ENCODE measurements at regions not wholly inside any gene's neighbourhood (a gene's known extent, or its start where the extent isn't known, plus 50 kb on each side); places are given as distances from the start of the nearest gene placed in this dataset.

GRCh38 chr2:157193461-157193860 is 64.0 kb upstream of the GALNT5 start:
- Histone ChIP-seq H3K79me2 (ENCODE audit: control insufficient read depth, insufficient read depth, low read length) (no peaks in the 10 kb centered on the region), H3K9me3 (replicated peaks; ENCODE audit: control insufficient read depth, insufficient read depth, low read length) (no peaks in the 10 kb centered on the region), H3K27ac (ENCODE audit: insufficient read depth, low read depth, low read length) (no peak overlapping the region), H3K4me3 (replicated peaks in 1 of 3; ENCODE audit: insufficient read depth in 1 of 3, low read depth in 1 of 3, low read length in 3 of 3) (no peak overlapping the region), H3K36me3 (ENCODE audit: control insufficient read depth in 2 of 2, extremely low read depth in 1 of 2, insufficient read depth in 2 of 2, low read length in 2 of 2) (no peaks in the 10 kb centered on the region), H3K4me2 (ENCODE audit: insufficient read depth, low read length) (peak overlapping the region; percentile 22), H3K4me1 (ENCODE audit: control insufficient read depth, extremely low read depth, insufficient read depth, low read length) (peaks cover 18% of the 10 kb centered on the region), H2AFZ (ENCODE audit: low read depth, low read length) (peak overlapping the region; percentile 36), H3K9me1 (replicated peaks; ENCODE audit: control insufficient read depth, extremely low read depth, insufficient read depth, low read length) (no peaks in the 10 kb centered on the region), H4K20me1 (replicated peaks; ENCODE audit: control insufficient read depth, extremely low read depth, insufficient read depth, low read length) (no peaks in the 10 kb centered on the region), H3K27me3 (ENCODE audit: control insufficient read depth in 2 of 2, insufficient read depth in 2 of 2, low read length in 2 of 2) (no peaks in the 10 kb centered on the region), H3K9ac (replicated peaks; ENCODE audit: extremely low read depth, insufficient read depth, low read length) (no peak overlapping the region)
- no peak for DNase-seq (ENCODE audit: low read depth, low spot score)
- no peak for FAIRE-seq
- CTCF ChIA-PET: interaction anchor here (0.6 to 4.3 kb wide), 59 partner anchors 10 to 1823 kb away, joined by 3 to 86 read pairs (median 4); no protein-coding TSS in a partner anchor
- POLR2A ChIA-PET: interaction anchor here (1.0 kb wide), 1 partner anchor 858 kb away, joined by 3 read pairs; no protein-coding TSS in a partner anchor
- TF ChIP-seq MAX (IDR thresholded peaks at IDR 0.05; ENCODE audit: insufficient read depth, insufficient read length) (no peak), JUN (IDR thresholded peaks at IDR 0.05; ENCODE audit: borderline replicate concordance, insufficient read depth, insufficient read length, low read depth) (no peak), CTCF (IDR thresholded peaks at IDR 0.05; ENCODE audit: extremely low read depth in 1 of 2, insufficient read depth in 1 of 2, low read depth in 1 of 2, low read length in 2 of 2) (no peak), MYC (IDR thresholded peaks at IDR 0.05; ENCODE audit: low read depth, low read length) (no peak), POLR2A (IDR thresholded peaks at IDR 0.05; ENCODE audit: low read depth, low read length) (no peak), POLR2AphosphoS5 (IDR thresholded peaks at IDR 0.05; ENCODE audit: insufficient read depth, low read depth, low read length) (no peak), FOS (IDR thresholded peaks at IDR 0.05; ENCODE audit: borderline replicate concordance, insufficient read depth, low read length) (no peak), GATA2 (IDR thresholded peaks at IDR 0.05; ENCODE audit: insufficient read depth, insufficient read length, low read depth, low read length) (no peak), EZH2 (IDR thresholded peaks at IDR 0.05; ENCODE audit: borderline replicate concordance, low read depth, low read length, severe bottlenecking) (no peak)
- BruUV-seq (replicated peaks): no TSS peak
- intact Hi-C loops (cut with micrococcal nuclease) (loop anchor here (10.0 kb wide), 1 partner anchor 1379 kb away; no protein-coding TSS in a partner anchor), dilution Hi-C loops (cut with MboI; ENCODE audit: extremely low pct_ligation_motif_present, low sequenced_read_pairs) (no loop called here)

Measured in endothelial cell of umbilical vein (primary cell).